Frontal cortex (tissue), 3 donors: ENCODE measurements at regions not wholly inside any gene's neighbourhood (a gene's known extent, or its start where the extent isn't known, plus 50 kb on each side); places are given as distances from the start of the nearest gene placed in this dataset.

Experiments used
- DNase-seq, 2 donors: peaks; one replicate each; pipeline ENCODE4 v3.0.0; 2012; ENCODE audit warnings: low spot score in 2 of 2
- FAIRE-seq: peaks from 2 replicates; lab custom pipeline; 2012; peaks lifted over from hg19 to GRCh38; lab: Jason Lieb, UNC
- donor health status: control.
- donor health status: control.
- donor health status: control.

DNA sequence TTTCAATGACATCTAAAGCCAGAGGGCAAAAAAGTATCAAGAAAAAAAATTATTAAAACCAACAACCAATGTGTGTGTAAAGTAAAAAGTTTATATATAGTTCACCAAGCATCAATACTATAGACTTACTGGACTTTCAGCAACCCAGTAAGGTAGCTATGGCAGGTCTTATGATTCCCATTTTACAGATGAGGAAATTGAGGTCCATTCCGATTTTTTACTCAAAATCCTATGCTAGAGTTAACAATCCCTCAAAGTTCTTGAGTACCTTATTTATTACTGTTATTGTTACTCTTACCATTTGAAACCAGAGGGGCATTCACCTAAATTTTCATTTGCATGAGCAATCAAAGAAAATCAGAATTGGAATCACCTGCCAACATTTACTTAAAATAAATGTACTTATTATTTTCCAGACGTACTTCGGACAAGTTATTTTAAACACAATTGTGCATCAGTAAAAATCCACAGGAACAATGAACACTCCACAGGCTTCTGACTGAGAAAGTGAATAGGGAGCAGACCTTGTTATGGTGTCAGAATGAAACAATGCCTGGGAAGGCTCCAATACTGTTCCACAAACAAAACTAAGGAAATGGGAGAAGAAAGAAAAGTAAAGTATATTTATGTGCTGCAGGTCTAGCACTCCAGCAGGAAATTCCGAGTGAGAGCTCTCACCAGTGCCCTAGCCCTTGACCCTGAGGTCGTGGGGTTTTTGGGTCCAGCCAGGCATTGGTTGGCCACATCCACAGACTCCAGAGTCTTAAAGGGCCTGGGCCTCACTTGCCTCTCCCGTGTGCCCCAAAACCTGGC is 229.9 kb downstream of the PIK3R1 start:
- FAIRE-seq (no peak), DNase-seq (no peak)

DNA sequence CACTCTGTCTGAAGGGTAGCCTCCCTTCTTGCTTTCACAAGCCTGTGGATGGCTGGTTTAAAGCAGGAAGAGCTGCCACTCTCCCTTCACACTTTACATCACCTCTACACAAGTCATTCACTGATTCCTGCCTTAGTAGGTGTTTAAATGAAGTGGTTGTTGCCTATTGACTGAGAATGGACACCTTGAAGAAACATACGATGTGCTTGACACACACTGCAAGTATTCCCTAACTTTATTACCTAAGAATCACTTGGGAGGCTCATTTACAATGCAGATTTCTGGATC is 230.5 kb downstream of the PIK3R1 start:
- no peak for FAIRE-seq
- DNase-seq = no peak

DNA sequence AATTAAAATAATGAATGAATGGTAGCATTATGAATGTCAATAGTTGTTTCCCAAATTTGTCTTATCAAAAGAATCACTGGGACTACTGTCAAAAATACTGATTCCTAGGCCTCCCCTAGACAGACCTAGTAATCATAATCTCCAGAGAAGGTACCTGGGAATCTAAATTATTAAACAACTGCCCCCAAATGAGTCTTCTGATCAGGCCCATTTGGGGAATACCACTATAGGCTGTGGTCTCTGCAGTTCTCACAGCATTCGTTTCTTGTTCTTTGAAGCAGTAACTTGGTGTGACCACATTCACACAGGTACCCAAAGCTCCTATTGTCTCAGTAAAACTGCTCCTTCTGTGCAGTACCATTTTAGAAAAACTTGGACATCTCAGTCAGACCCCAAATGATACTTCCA is 230.9 kb downstream of the PIK3R1 start:
- FAIRE-seq = no peak
- no peak for DNase-seq

GRCh38 chr5:68447136-68447929 is 231.8 kb downstream of the PIK3R1 start:
- DNase-seq = no peak
- no peak for FAIRE-seq

GRCh38 chr5:68449380-68449779 is 233.8 kb downstream of the PIK3R1 start:
- no peak for FAIRE-seq
- no peak for DNase-seq

DNA sequence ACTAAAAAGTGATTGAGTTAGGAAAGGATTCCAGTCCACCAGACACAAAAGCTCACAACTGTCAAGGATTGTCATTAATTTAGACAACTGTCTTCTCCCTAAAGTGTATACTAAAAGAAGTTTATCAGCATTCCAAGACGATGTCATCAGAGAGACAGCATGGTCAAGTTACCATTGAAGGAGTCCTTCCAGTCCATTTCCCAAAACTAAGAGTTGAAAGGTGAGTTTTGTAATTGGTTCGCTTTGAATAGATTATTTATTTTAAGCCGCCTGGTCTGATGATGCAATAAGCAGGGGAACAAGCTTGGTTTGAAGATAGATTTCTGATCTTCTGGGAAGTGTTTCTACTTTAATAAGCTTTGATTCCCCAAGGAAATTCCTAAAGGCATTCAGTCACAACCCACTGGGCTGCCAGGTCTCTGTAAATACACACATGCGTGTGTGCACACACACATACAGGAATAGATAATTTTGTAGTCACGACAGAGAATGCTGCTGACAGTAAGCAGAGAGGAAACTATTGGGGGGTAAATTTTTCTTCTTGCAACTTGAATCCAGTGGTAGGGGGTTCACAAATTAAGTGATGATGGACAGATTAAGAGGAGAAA is 234.8 kb downstream of the PIK3R1 start:
- DNase-seq = no peak
- FAIRE-seq = no peak

DNA sequence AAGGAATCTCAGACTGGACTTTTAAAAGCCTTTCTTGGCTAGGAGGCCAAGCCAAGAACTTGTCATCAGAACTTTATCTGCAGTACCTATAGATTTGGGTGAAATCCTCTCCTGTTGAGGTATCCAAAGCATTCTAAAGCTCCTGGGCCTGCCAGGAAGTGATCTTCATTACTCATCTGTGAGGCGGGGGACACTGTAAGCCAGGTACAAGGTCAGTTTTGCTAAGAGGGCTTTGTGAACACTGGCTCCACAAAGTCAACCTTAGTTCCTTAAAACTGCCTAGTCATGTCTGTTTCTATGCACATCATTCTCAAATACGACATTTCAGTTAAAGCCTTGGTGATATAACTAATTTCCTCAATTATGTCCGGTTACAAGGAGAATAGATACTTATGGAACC is 236.7 kb downstream of the PIK3R1 start:
- FAIRE-seq = no peak
- DNase-seq = no peak

DNA sequence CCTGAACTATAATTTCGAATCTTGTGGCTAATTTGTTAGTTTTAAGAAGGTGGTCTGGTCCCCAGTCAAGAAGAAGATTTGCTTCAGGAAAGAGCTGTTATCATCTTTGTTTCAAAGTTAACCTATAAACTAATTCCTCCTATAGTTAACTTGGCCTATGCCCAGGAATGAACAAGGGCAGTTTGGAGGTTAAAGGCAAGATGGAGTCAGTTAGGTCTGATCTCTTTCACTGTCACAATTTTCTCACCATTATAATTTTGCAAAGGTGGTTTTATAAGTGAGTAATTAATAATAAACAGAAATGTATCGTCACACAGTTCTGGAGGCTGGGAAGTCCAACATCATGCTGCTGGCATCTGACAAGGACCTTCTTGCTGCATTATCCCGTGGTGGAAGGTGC is 238.6 kb downstream of the PIK3R1 start:
- DNase-seq = no peak
- no peak for FAIRE-seq

- FAIRE-seq = no peak
- no peak for DNase-seq
Observed at GRCh38 chr5:68454766-68455165, 239.2 kb downstream of the PIK3R1 start.

DNA sequence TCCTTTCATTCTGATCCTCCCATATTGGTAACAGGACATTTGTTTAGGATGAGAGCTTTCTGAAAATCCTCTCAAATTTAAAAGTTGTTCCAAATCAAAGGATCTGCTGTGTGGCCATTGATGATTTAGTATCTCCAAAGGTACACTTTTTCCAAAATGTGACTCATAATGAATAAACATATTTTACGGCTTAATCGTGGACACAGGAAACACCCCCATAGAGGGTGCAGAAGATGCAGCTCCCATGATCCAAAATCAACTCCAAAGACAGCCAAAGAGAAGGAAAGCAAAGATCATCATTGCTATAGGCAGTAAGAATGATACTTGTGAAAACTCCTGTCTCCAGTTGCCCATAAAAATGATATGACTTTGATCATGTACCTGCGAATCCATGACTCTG is 239.7 kb downstream of the PIK3R1 start:
- FAIRE-seq (no peak), DNase-seq (no peak)

DNA sequence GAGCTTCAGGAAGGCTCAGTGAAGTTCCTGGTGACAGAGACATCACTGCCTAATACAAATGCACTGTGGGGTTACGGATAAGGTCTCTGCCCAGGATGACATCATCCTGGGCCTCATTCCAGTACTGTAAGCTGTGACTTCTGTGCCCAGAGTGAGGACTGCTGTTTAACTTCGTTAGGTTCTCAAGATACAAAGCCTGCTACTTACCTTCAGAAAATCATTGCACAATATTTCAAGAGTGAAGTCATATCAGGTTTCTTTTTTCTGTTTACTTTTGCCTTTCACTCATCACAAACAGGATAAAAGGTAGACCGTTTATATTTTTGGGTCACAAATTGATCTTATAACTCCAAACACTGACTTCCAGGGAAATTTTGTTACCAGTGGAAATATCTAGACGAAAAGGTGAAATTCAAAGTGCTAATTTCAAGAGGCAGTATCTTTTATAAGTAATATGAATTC is 241.2 kb downstream of the PIK3R1 start:
- FAIRE-seq (no peak), DNase-seq (no peak)

DNA sequence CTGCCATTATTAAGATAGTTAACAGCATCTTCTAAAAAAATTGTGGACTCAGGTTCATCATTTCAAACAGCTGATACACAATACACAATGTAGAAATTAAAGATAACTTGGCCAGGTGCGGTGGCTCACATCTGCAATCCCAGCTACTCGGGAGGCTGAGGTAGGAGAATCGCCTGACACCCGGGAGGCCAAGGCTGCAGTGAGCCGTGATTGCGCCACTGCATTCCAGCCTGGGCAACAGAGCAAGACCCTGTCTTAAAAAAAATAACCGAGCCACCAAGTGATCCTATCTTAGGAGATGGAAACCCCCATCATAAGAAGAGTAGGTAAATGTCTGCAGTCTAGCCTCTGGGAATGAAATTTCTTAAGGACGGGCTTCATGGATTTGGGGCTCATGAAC is 241.7 kb downstream of the PIK3R1 start:
- no peak for FAIRE-seq
- DNase-seq = no peak

- DNase-seq (no peak), FAIRE-seq (no peak)
Observed at GRCh38 chr5:68458416-68459021, 243.0 kb downstream of the PIK3R1 start.

DNA sequence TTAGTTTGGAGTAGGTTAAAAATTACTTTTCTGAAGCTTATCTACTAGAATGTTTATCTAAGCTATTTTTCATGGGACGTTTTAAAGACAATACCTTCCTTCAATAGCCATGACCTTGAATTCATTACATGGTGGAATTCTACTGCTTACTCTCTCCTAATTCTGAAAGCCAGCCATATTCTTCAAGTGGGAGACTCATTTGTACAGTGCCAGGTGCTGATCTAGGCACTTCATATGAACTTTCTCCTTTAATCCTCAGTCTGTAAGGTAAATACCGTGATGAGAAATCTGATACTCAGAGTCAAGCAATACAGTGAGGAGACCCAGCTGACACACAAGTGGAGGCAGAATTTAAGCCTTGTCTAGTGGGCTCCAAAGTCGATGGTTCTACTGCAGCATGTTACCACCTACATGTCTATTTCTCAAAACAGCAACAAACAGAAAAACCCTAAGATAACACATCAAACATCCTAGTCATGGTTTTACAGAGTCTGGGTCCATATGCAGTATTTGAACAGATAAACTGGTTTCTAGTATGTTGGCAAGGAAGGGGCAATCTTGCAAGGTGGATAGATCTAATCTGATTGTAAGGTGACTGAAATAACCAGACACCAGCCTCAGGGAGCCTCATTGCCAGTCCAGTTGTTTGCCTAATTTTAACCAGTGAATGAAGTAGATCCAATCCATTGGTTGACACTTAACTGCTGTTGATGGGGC is 243.7 kb downstream of the PIK3R1 start:
- FAIRE-seq (no peak), DNase-seq (no peak)

- DNase-seq = no peak
- no peak for FAIRE-seq
Observed at GRCh38 chr5:68459810-68460139, 244.2 kb downstream of the PIK3R1 start.

GRCh38 chr5:68460147-68460798 is 244.7 kb downstream of the PIK3R1 start:
- no peak for DNase-seq
- FAIRE-seq = no peak

DNA sequence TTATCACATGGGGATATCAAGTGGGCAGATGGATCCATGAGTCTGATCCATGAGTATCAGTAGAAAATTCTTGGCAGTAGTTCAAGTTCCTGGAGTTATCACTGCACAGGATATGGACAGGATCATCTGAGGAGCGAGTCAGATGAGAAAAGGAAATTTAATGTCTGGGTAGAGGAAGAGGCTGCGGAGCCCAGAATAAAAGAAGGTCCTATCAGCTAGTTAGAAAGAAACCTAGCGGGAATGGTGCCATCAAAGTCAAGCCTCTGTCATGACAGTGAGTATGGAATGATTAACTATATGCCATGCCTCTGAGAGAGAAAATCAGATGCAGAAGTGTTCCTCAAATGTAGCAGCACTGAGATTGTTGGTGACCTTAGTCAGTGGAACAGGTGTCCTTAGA is 248.1 kb downstream of the PIK3R1 start:
- FAIRE-seq = no peak

DNA sequence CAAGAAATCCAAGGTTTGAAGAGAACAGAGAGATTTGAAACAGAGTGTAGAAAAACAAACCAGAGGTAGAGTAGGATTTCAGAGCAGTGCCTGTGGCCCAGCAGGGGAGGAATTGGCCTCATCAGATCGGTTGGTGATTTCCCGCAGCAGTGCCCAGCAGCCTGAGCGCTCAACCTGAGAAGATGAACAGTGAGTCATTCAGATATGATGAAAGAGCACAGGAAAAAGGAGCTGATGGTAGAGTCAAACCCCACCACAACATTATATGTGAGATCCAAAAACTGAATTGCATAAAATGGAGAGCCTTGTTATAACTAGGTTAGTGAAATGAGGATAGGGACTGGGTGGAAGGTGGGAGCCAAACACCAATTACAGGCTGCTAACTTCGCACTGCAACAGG is 248.9 kb downstream of the PIK3R1 start:
- DNase-seq (no peak), FAIRE-seq (no peak)

More for the DNA sequence above, 248.1 kb downstream of the PIK3R1 start:
- no peak for DNase-seq

- DNase-seq (no peak), FAIRE-seq (no peak)
Observed at GRCh38 chr5:68465133-68465532, 249.6 kb downstream of the PIK3R1 start.
